Common myeloid progenitor, CD34-positive (primary cell): ENCODE measurements at regions not wholly inside any gene's neighbourhood (a gene's known extent, or its start where the extent isn't known, plus 50 kb on each side); places are given as distances from the start of the nearest gene placed in this dataset.

ENCODE experiments used
- CTCF ChIA-PET: fragments of 350-600 bp; sonication (Branson Sonifier 250); formaldehyde crosslinking; loops from one replicate; lab custom pipeline; 2021; ENCODE audit warnings: antibody characterized with exemption; lab: Charles Lee
- POLR2A ChIA-PET: fragments of 350-600 bp; sonication (Branson Sonifier 250); formaldehyde crosslinking; loops from one replicate; lab custom pipeline; 2021; ENCODE audit warnings: antibody characterized with exemption; lab: Charles Lee
- DNase-seq, 3 donors: peaks; one replicate each; pipeline versions ENCODE4 v3.0.0 to v3.0.0-alpha.2; 2013
- H3K27ac ChIP-seq, 2 experiments: 1 replicate in 1 of 2; 2 replicates in 1 of 2; pipeline ENCODE4 v1.7.0; 2013; ENCODE audit warnings: inconsistent platforms in 2 of 2, low read length in 2 of 2, mild to moderate bottlenecking in 2 of 2, low read depth in 1 of 2, moderate library complexity in 1 of 2; ENCODE audit not compliant: severe bottlenecking in 2 of 2, insufficient read depth in 1 of 2, poor library complexity in 1 of 2
- H3K27me3 ChIP-seq, 5 experiments: replicated peaks in 2 of 5; 1 replicate in 3 of 5; 2 replicates in 2 of 5; pipeline versions ENCODE4 v1.6.1 to v1.7.0; 2013; ENCODE audit warnings: low read length in 4 of 5, mild to moderate bottlenecking in 2 of 5, moderate library complexity in 2 of 5, inconsistent platforms in 1 of 5; ENCODE audit not compliant: insufficient read depth in 5 of 5, control insufficient read depth in 4 of 5
- H3K36me3 ChIP-seq, 4 experiments: 1 replicate in 2 of 4; 2 replicates in 2 of 4; pipeline versions ENCODE4 v1.6.1 to v1.7.0; 2013; ENCODE audit warnings: low read length in 3 of 4, control low read depth in 1 of 4, mild to moderate bottlenecking in 1 of 4; ENCODE audit not compliant: control insufficient read depth in 4 of 4, insufficient read depth in 4 of 4
- H3K4me1 ChIP-seq, 4 experiments: 1 replicate in 3 of 4; 2 replicates in 1 of 4; pipeline versions ENCODE4 v1.6.1 to v1.7.1; 2013; ENCODE audit warnings: low read length in 3 of 4, mild to moderate bottlenecking in 3 of 4, control low read depth in 1 of 4, inconsistent platforms in 1 of 4, moderate library complexity in 1 of 4; ENCODE audit not compliant: control insufficient read depth in 4 of 4, insufficient read depth in 4 of 4; ENCODE audit errors: control extremely low read depth in 1 of 4
- H3K4me3 ChIP-seq, 7 experiments: 1 replicate in 4 of 7; 2 replicates in 3 of 7; pipeline versions ENCODE4 v1.5.1 to v1.7.0; 2013; ENCODE audit warnings: mild to moderate bottlenecking in 7 of 7, low read length in 6 of 7, moderate library complexity in 6 of 7, inconsistent platforms in 2 of 7, low read depth in 2 of 7, control low read depth in 1 of 7; ENCODE audit not compliant: insufficient read depth in 4 of 7, control insufficient read depth in 1 of 7; ENCODE audit errors: extremely low read depth in 1 of 7
- H3K9me3 ChIP-seq, 5 experiments: 1 replicate in 4 of 5; 2 replicates in 1 of 5; pipeline versions ENCODE4 v1.6.1 to v1.7.1; 2013; ENCODE audit warnings: low read length in 4 of 5, mild to moderate bottlenecking in 2 of 5, inconsistent platforms in 1 of 5, low read depth in 1 of 5, moderate library complexity in 1 of 5; ENCODE audit not compliant: control insufficient read depth in 4 of 5, insufficient read depth in 2 of 5; ENCODE audit errors: control extremely low read depth in 1 of 5
- WGBS: methylation state at CpG from one replicate; pipeline ENCODE4 v1.1.5; 2013; ENCODE audit not compliant: insufficient coverage; 5-methylcytosine and 5-hydroxymethylcytosine counted together

- no peak overlapping the region for H3K4me3 ChIP-seq
- DNase-seq, result no peak
- ChIA-PET CTCF (no interaction called here), POLR2A (no interaction called here)
- no peaks in the 10 kb centered on the region for H3K36me3 ChIP-seq
- 100% methylated on average over 2 of the region's 3 CpGs for WGBS
- peaks cover 0 to 7% (median 0%) of the 10 kb centered on the region in 5 experiments for H3K27me3 ChIP-seq
- H3K27ac ChIP-seq, result no peak overlapping the region
- H3K4me1 ChIP-seq, result no peaks in the 10 kb centered on the region
- H3K9me3 ChIP-seq, result peaks cover 0 to 5% (median 3%) of the 10 kb centered on the region in 5 experiments
These were observed 124.8 kb upstream of the RBBP6 start for GRCh38 chr16:24414534-24414933.

GRCh38 chr16:24418733-24419132, 120.6 kb upstream of the RBBP6 start:
- Histone ChIP-seq H3K36me3 (no peaks in the 10 kb centered on the region), H3K4me1 (no peaks in the 10 kb centered on the region), H3K9me3 (peaks cover 0 to 6% (median 3%) of the 10 kb centered on the region in 5 experiments), H3K27ac (no peak overlapping the region), H3K4me3 (no peak overlapping the region), H3K27me3 (peaks cover 0 to 7% (median 0%) of the 10 kb centered on the region in 5 experiments)
- ChIA-PET CTCF (no interaction called here), POLR2A (no interaction called here)
- WGBS, result 24% methylated on average over 3 of the region's 3 CpGs
- DNase-seq, result no peak

- Histone ChIP-seq H3K36me3 (no peaks in the 10 kb centered on the region), H3K27ac (no peak overlapping the region), H3K27me3 (peaks cover 0 to 6% (median 0%) of the 10 kb centered on the region in 5 experiments), H3K4me3 (no peak overlapping the region), H3K9me3 (peaks cover 0 to 2% (median 0%) of the 10 kb centered on the region in 5 experiments), H3K4me1 (no peaks in the 10 kb centered on the region)
- ChIA-PET POLR2A (no interaction called here), CTCF (no interaction called here)
- no peak for DNase-seq
- 100% methylated on average over 1 of the region's 4 CpGs for WGBS
These were observed 116.1 kb upstream of the RBBP6 start for GRCh38 chr16:24423312-24423711.

- H3K27me3 ChIP-seq, result peaks cover 0 to 2% (median 0%) of the 10 kb centered on the region in 5 experiments
- H3K4me1 ChIP-seq, result no peaks in the 10 kb centered on the region
- DNase-seq, result no peak
- WGBS, result 100% methylated on average over 1 of the region's 3 CpGs
- H3K4me3 ChIP-seq, result no peak overlapping the region
- H3K36me3 ChIP-seq, result no peaks in the 10 kb centered on the region
- CTCF ChIA-PET, result no interaction called here
- peaks cover 0 to 2% (median 0%) of the 10 kb centered on the region in 5 experiments for H3K9me3 ChIP-seq
- POLR2A ChIA-PET, result no interaction called here
- H3K27ac ChIP-seq, result no peak overlapping the region
These were observed 115.0 kb upstream of the RBBP6 start for GRCh38 chr16:24424364-24424763.

DNA sequence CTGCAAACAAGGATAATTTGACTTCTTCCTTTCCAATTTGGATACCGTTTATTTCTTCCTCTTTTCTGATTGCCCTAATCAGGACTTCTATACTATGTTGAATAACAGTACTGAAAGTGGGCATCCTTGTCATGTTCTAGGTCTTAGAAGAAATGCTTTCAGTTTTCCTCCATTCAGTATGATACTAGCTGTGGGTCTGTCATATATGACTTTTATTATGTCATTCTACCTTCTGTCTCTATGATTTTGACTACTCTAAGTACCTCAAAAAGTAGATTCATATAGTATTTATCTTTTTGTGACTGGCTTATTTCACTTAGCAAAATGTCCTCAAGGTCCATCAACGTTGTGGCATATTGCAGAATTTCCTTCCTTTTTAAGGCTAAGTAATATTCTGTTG, 111.5 kb upstream of the RBBP6 start:
- no peak for DNase-seq
- no peaks in the 10 kb centered on the region for H3K4me1 ChIP-seq
- no peak overlapping the region for H3K4me3 ChIP-seq
- H3K27ac ChIP-seq, result no peak overlapping the region
- H3K36me3 ChIP-seq, result no peaks in the 10 kb centered on the region
- H3K27me3 ChIP-seq, result peaks cover 0 to 7% (median 0%) of the 10 kb centered on the region in 5 experiments
- ChIA-PET CTCF (no interaction called here), POLR2A (no interaction called here)
- no CpG with 5 or more reads among the region's 2 CpGs for WGBS
- H3K9me3 ChIP-seq, result no peaks in the 10 kb centered on the region

- no peaks in the 10 kb centered on the region for H3K36me3 ChIP-seq
- no peaks in the 10 kb centered on the region for H3K4me1 ChIP-seq
- H3K4me3 ChIP-seq, result no peak overlapping the region
- peaks cover 0 to 7% (median 2%) of the 10 kb centered on the region in 5 experiments for H3K27me3 ChIP-seq
- ChIA-PET CTCF (no interaction called here), POLR2A (no interaction called here)
- no peak overlapping the region for H3K27ac ChIP-seq
- no peak for DNase-seq
- H3K9me3 ChIP-seq, result no peaks in the 10 kb centered on the region
- WGBS, result 82% methylated on average over 2 of the region's 2 CpGs
These were observed 110.6 kb upstream of the RBBP6 start for GRCh38 chr16:24428756-24429155.

DNA sequence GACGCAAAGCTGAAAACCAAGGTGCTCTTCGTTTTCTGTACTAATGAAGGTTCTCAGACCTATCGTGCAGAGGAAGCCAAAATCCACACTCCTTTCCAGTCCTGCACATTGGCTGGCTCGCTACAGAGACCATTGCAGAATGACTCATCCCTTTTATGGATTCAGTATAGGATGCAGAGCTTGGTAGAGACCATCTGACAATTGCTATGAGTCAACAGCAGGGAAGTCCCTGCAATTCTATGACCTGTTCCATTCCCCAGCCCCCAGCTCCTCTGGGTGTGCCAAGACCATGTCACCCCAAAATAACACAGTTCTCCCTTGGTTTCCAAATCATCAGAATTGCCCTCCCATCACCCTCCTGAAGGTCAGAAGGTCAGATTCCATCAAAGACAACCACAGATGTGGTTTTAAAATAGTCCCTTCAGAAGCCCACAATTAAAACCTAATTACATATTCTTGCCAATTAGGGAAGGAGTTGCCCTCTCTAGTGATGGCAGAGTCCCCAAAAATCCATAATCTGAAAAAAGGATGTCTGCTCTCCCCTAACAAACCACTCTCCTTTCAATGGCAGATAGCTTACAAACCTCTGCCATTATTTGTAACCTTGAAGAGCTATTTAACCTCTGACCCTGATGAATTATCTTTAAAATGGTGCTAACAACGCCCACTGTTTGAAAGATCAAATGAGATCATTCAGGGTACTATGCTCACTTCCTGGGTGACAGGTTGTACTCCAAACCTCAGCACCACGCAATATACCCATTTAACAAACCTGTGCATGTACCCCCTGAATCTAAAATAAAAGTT, 108.2 kb upstream of the RBBP6 start:
- Histone ChIP-seq H3K4me1 (no peaks in the 10 kb centered on the region), H3K27me3 (peaks cover 0 to 9% (median 2%) of the 10 kb centered on the region in 5 experiments), H3K9me3 (no peaks in the 10 kb centered on the region), H3K4me3 (no peak overlapping the region), H3K36me3 (no peaks in the 10 kb centered on the region), H3K27ac (no peak overlapping the region)
- ChIA-PET CTCF (no interaction called here), POLR2A (no interaction called here)
- no peak for DNase-seq
- 84% methylated on average over 6 of the region's 6 CpGs for WGBS
